SKM-1 treated with dmso at 0.1 percent for 144 hours (cell line): ENCODE measurements at regions not wholly inside any gene's neighbourhood (a gene's known extent, or its start where the extent isn't known, plus 50 kb on each side); places are given as distances from the start of the nearest gene placed in this dataset.
"Not testable (repeated sequence)": the region's sequence is repeated elsewhere in the genome, so short reads cannot be mapped to it uniquely, and the experiment has no call there.

ENCODE experiments used
- DNase-seq: peaks from one replicate; lab custom pipeline; 2025; ENCODE audit not compliant: unreplicated experiment; lab: John Stamatoyannopoulos, UW

GRCh38 chrX:109782994-109783700 lies 50.1 kb upstream of the ACSL4 start:
- DNase-seq, result no peak

GRCh38 chrX:109783701-109784079 lies 50.6 kb upstream of the ACSL4 start:
- DNase-seq, result no peak

- no peak for DNase-seq
These were observed 52.0 kb upstream of the ACSL4 start for GRCh38 chrX:109785053-109785452.

GRCh38 chrX:109790511-109790910 lies 57.5 kb upstream of the ACSL4 start:
- DNase-seq, result not testable (repeated sequence)

GRCh38 chrX:109793191-109793590 lies 60.1 kb upstream of the ACSL4 start:
- DNase-seq, result no peak

GRCh38 chrX:109795682-109796081 lies 62.6 kb upstream of the ACSL4 start:
- DNase-seq, result no peak

GRCh38 chrX:109797311-109797975 lies 64.4 kb upstream of the ACSL4 start:
- DNase-seq, result no peak

- no peak for DNase-seq
These were observed 79.2 kb upstream of the ACSL4 start for GRCh38 chrX:109812236-109812635.

- DNase-seq, result no peak
These were observed 80.2 kb upstream of the ACSL4 start for GRCh38 chrX:109813236-109813635.

GRCh38 chrX:109818976-109819375 lies 85.9 kb upstream of the ACSL4 start:
- no peak for DNase-seq

- no peak for DNase-seq
These were observed 89.8 kb upstream of the ACSL4 start for GRCh38 chrX:109822861-109823260.

GRCh38 chrX:109826954-109827708 lies 94.1 kb upstream of the ACSL4 start:
- DNase-seq, result no peak

GRCh38 chrX:109827772-109828171 lies 94.7 kb upstream of the ACSL4 start:
- no peak for DNase-seq

- no peak for DNase-seq
These were observed 97.2 kb upstream of the ACSL4 start for GRCh38 chrX:109830157-109830703.

GRCh38 chrX:109830704-109831206 lies 97.7 kb upstream of the ACSL4 start:
- DNase-seq, result peak; percentile 12

- no peak for DNase-seq
These were observed 98.4 kb upstream of the ACSL4 start for GRCh38 chrX:109831326-109831985.

- peak; percentile 28 for DNase-seq
These were observed 106.9 kb upstream of the ACSL4 start for GRCh38 chrX:109839694-109840567.

GRCh38 chrX:109840585-109840984 lies 107.5 kb upstream of the ACSL4 start:
- DNase-seq, result peak; percentile 62

GRCh38 chrX:109841257-109841656 lies 108.2 kb upstream of the ACSL4 start:
- no peak for DNase-seq
